ENCODE measurements at regions not wholly inside any gene's neighbourhood (a gene's known extent, or its start where the extent isn't known, plus 50 kb on each side); places are given as distances from the start of the nearest gene placed in this dataset.
A peak's percentile ranks its signal among the peaks of the same experiment; 100 is the strongest.
"Not testable (repeated sequence)": the region's sequence is repeated elsewhere in the genome, so short reads cannot be mapped to it uniquely, and the experiment has no call there.

DNA sequence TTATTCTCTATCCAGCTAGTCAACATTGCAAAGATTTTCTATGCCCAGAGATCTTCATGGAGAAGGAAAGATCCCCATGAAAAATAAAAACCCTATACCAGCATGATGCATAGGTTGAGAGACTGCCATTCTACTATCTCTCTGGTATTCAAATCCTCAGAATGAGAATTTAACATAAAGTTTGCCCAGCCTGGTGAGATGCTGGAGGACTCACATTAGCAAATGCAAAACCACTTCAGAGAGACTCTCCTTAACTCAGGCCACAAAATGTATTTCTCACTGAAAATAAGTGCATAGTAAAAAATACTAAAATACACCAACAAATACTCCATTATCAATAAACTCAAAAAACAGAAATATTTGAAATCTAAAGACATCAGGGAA lies 430.0 kb upstream of the RUNX1 start:
- peak overlapping the region; percentile 92 for H3K27ac Mint-ChIP-seq

DNA sequence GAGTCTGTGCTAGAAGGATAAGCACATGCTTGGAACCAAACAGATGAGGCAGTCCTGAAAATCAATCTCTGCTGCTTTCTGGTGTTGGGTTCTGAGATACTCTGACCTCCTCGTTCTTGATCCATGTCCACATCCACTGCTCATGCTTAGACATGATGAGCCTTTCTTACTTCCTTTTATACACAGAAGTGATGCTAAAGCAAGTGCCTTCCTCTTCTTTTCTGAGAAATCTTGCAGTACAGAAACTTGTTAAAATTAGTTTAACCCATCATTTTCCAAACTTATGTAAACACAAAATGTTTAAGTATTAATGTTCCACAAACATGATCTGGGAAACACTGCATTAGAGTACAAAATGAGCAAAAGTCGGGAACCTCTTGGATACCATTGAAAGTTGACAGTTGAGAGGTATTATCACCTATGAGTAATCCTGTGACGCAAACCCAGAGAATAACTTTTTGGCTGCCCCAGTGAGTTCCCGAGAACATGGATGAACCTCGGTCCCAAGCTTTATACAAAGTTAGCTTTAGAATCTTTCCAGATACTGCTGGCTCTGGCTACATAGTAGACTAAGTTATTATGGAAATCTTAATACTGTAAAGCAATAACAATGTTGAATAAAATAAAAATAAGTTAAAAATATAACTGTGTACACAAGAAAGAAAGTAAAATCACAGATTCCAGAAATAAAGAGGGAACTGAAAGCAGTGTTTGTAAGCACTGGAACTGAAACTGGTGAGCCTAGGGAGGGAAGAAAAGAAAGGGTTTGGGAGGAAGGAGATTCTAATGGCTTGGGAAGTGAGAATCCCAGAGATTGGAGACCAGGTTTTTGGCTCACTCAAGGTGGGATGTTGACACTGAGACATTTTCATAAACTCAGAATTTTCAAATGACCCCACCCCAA lies 429.3 kb upstream of the RUNX1 start:
- Mint-ChIP-seq H3K4me1 (ENCODE audit: low read depth) (peaks cover 68% of the 10 kb centered on the region), H3K27me3 (no peaks in the 10 kb centered on the region), H3K4me3 (peak overlapping the region; percentile 45), H3K9me3 (peaks cover 15% of the 10 kb centered on the region), H3K27ac (peak overlapping the region; percentile 92), H3K36me3 (ENCODE audit: low read depth) (peaks cover 22% of the 10 kb centered on the region)
- intact Hi-C loops (cut with micrococcal nuclease) = loop anchor here (1.0 to 5.0 kb wide), 3 partner anchors 181 to 428 kb away; no protein-coding TSS in a partner anchor

More for the DNA sequence above, 430.0 kb upstream of the RUNX1 start:
- H3K4me3 Mint-ChIP-seq = peak overlapping the region; percentile 6
- intact Hi-C loops (cut with micrococcal nuclease) = loop anchor here (5.0 kb wide), 2 partner anchors 182 to 197 kb away; no protein-coding TSS in a partner anchor
- H3K9me3 Mint-ChIP-seq = peaks cover 16% of the 10 kb centered on the region
- H3K4me1 Mint-ChIP-seq (ENCODE audit: low read depth) = peaks cover 68% of the 10 kb centered on the region
- peaks cover 22% of the 10 kb centered on the region for H3K36me3 Mint-ChIP-seq (ENCODE audit: low read depth)
- H3K27me3 Mint-ChIP-seq = no peaks in the 10 kb centered on the region

DNA sequence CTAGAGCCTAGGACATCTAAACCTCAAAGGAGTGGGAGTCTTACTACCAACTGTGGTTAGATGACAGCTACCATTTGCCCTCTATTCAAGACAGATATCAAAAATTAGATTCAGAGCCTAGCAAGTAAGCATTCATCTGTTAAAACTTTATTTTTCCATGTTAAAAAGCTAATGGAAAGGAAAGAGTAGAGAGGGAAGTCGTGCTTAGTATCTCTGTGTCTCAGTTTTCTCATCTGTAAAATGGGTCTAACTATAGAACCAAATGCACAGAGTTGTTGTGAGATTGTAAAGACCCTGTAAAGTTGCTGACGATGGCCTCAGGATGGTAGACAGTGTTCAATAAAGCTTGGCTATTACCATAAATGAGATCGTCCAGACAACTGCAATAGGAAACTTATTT lies 428.5 kb upstream of the RUNX1 start:
- H3K27me3 Mint-ChIP-seq = no peaks in the 10 kb centered on the region
- peaks cover 15% of the 10 kb centered on the region for H3K9me3 Mint-ChIP-seq
- intact Hi-C loops (cut with micrococcal nuclease) = loop anchor here (1.0 to 5.0 kb wide), 3 partner anchors 180 to 427 kb away; no protein-coding TSS in a partner anchor
- peaks cover 76% of the 10 kb centered on the region for H3K4me1 Mint-ChIP-seq (ENCODE audit: low read depth)
- H3K27ac Mint-ChIP-seq = peak overlapping the region; percentile 92
- no peak overlapping the region for H3K4me3 Mint-ChIP-seq
- peaks cover 22% of the 10 kb centered on the region for H3K36me3 Mint-ChIP-seq (ENCODE audit: low read depth)

DNA sequence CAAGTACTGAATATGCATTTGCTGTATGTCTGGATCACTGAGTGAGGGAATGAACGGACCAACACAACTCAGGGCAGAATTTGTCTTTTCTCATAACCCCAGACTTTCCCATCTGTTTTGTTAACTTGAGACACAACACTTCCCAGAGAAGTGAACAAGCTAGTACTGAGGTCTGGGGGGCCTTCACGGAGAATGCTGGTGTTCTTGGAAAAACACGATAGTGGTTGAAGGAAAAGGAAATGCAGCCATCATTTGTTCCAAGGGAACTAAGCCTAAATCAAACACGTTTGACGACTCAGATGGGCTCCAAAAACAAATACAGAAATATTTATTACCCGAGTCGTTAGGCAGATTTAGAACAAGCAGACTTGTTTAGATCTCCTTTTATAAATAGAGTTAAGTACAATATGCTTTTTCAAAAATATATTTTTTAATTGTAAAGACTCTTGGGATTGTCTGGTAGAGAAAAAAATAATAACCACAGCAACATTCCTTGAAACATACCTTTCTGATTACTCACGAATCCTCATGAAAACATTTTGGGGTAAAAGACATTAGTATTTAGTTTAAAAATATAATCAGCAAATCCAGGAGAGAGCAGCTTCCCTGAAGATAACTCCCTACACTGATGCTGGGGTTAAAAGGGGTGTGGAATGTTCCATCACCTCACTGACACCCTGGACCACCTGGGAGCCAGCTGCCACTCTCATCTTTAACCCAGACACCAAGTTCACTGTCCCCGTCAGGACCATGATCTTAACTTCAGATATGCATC lies 427.7 kb upstream of the RUNX1 start:
- peaks cover 15% of the 10 kb centered on the region for H3K9me3 Mint-ChIP-seq
- peak overlapping the region; percentile 92 for H3K27ac Mint-ChIP-seq
- no peak overlapping the region for H3K4me3 Mint-ChIP-seq
- H3K27me3 Mint-ChIP-seq = no peaks in the 10 kb centered on the region
- peaks cover 77% of the 10 kb centered on the region for H3K4me1 Mint-ChIP-seq (ENCODE audit: low read depth)
- intact Hi-C loops (cut with micrococcal nuclease) = loop anchor here (5.0 kb wide), 2 partner anchors 180 to 195 kb away; no protein-coding TSS in a partner anchor
- H3K36me3 Mint-ChIP-seq (ENCODE audit: low read depth) = peaks cover 22% of the 10 kb centered on the region

DNA sequence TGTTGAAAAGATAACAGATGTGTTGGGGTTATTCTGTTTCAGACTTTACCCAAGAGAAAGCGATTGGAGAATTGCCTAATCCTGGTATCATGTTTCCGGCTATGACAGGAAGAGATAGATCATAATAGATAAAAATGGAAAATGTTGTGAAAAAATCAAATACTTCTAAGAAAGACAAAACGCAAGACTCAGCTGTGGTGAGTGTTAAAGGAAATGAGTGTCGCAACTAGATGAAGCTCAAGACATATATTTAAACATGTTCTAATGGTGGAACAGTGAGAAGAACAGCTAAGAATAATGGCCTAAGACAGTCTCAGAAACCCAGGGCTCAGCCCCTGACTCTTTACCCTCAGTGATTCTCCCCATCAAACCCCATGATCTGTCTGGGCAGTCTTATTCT lies 426.7 kb upstream of the RUNX1 start:
- intact Hi-C loops (cut with micrococcal nuclease) = loop anchor here (2.0 to 5.0 kb wide), 3 partner anchors 178 to 587 kb away; no protein-coding TSS in a partner anchor
- Mint-ChIP-seq H3K27ac (peak overlapping the region; percentile 92), H3K27me3 (no peaks in the 10 kb centered on the region), H3K36me3 (ENCODE audit: low read depth) (peaks cover 22% of the 10 kb centered on the region), H3K9me3 (peaks cover 15% of the 10 kb centered on the region), H3K4me1 (ENCODE audit: low read depth) (peaks cover 79% of the 10 kb centered on the region), H3K4me3 (no peak overlapping the region)

DNA sequence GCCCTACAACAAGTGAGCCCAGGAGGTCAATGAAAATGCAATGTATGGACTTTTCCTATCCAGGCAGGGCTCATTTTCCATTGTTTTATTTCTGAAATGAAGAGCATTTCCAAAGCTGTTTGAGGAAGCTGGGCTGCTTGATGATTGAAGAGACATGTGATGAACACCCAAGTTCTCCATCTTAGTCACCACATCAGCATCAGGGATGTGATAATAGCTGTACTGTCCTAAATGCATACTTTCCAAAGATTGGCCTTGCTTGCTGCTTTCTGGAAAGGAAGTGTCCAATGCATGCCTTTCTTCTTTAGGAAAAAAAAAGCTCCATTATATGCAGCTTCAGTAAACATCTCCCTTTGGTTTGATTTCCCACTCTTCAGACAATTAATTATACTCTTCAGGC lies 425.9 kb upstream of the RUNX1 start:
- intact Hi-C loops (cut with micrococcal nuclease) = loop anchor here (2.0 to 5.0 kb wide), 3 partner anchors 178 to 586 kb away; no protein-coding TSS in a partner anchor
- H3K9me3 Mint-ChIP-seq = peaks cover 12% of the 10 kb centered on the region
- peak overlapping the region; percentile 92 for H3K27ac Mint-ChIP-seq

DNA sequence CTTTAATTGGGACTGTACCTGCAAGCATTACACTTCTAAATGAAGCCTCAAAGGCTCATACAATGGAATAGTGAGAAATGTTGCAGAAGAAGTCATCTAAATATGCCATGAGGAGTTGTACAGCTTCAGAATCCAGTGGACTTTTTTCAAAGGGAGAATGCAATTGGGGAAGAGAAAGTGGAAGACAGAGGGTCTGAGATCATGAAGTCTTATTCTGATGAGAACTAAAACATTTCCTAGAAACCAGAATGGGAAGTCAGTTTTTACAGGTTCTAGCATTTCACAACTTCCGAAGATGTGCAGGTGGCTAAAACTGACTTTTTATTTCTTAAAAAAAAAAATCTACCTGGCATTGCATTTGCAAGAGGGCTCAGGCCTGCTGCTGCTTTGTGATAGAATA lies 424.4 kb upstream of the RUNX1 start:
- Mint-ChIP-seq H3K27ac (peak overlapping the region; percentile 92), H3K36me3 (ENCODE audit: low read depth) (peaks cover 7% of the 10 kb centered on the region), H3K4me1 (ENCODE audit: low read depth) (peaks cover 71% of the 10 kb centered on the region), H3K27me3 (no peaks in the 10 kb centered on the region), H3K9me3 (no peaks in the 10 kb centered on the region), H3K4me3 (no peak overlapping the region)
- intact Hi-C loops (cut with micrococcal nuclease) = no loop called here

More for the DNA sequence above, 425.9 kb upstream of the RUNX1 start:
- H3K4me1 Mint-ChIP-seq (ENCODE audit: low read depth) = peaks cover 79% of the 10 kb centered on the region
- H3K36me3 Mint-ChIP-seq (ENCODE audit: low read depth) = peaks cover 19% of the 10 kb centered on the region
- H3K4me3 Mint-ChIP-seq = no peak overlapping the region
- no peaks in the 10 kb centered on the region for H3K27me3 Mint-ChIP-seq

DNA sequence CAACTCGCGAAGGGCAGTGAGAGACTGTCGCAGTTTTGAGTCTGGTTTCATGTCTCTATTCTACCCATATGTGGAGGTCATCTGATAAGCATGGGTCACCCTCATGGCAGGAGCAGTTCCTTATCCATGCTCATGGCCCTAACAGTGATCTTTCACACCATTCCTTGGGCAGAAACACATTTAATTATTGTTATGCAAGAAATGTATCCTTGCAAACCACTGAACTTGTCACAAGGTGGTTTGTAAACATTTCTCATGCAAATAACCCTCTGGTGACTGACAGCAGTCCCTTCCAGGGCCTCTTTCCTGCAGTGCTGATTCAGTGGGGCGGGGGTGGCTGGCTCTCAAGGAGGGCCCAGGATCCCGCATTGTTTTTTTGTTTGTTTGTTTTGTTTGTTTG lies 421.4 kb upstream of the RUNX1 start:
- Mint-ChIP-seq H3K4me1 (ENCODE audit: low read depth) (peaks cover 70% of the 10 kb centered on the region), H3K27ac (no peak overlapping the region), H3K9me3 (peaks cover 17% of the 10 kb centered on the region), H3K4me3 (no peak overlapping the region), H3K36me3 (ENCODE audit: low read depth) (peaks cover 6% of the 10 kb centered on the region), H3K27me3 (no peaks in the 10 kb centered on the region)
- intact Hi-C loops (cut with micrococcal nuclease) = no loop called here

DNA sequence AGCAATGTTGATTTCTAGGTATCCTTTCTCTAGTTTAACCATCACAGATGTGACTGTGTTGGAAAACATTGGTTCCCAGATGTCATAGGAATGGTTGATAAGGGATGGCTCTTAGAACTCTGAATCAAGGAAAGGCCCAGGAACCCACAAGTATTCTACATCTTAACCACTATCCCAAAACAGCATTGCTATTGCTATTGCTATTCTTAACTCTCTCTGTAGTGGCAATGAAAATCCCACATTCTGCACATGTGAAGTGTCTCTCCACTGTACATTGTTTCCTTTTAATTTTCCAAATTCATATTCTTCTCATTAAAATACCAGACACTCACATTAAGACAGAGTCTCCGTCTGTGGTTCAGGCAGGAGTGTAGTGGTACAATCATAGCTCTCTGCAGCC lies 420.4 kb upstream of the RUNX1 start:
- Mint-ChIP-seq H3K9me3 (peaks cover 28% of the 10 kb centered on the region), H3K36me3 (ENCODE audit: low read depth) (peaks cover 6% of the 10 kb centered on the region), H3K4me1 (ENCODE audit: low read depth) (peaks cover 70% of the 10 kb centered on the region), H3K27ac (peak overlapping the region; percentile 23), H3K27me3 (no peaks in the 10 kb centered on the region), H3K4me3 (no peak overlapping the region)
- intact Hi-C loops (cut with micrococcal nuclease) = no loop called here

DNA sequence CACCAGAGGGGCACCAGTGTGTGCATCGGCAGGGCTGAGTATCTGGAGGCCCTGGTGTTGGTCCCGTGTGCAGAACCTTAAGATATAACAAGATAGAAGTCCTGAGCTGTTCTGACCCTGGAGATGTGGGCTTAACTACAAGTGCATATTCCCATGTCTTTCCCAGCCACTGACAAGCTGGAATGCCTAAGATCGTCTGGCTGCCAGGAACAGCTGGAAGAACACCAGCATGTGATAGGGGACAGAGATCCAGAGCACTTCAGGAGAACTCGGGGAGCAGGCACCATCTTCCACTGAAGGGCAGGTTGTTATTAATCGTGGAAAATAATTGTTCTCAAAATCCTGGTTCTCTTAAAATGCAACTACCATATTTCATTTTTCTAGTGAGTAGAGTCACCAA lies 419.9 kb upstream of the RUNX1 start:
- Mint-ChIP-seq H3K4me3 (no peak overlapping the region), H3K4me1 (ENCODE audit: low read depth) (peaks cover 65% of the 10 kb centered on the region), H3K27ac (no peak overlapping the region), H3K27me3 (no peaks in the 10 kb centered on the region), H3K36me3 (ENCODE audit: low read depth) (peaks cover 8% of the 10 kb centered on the region), H3K9me3 (peaks cover 33% of the 10 kb centered on the region)
- intact Hi-C loops (cut with micrococcal nuclease) = no loop called here

DNA sequence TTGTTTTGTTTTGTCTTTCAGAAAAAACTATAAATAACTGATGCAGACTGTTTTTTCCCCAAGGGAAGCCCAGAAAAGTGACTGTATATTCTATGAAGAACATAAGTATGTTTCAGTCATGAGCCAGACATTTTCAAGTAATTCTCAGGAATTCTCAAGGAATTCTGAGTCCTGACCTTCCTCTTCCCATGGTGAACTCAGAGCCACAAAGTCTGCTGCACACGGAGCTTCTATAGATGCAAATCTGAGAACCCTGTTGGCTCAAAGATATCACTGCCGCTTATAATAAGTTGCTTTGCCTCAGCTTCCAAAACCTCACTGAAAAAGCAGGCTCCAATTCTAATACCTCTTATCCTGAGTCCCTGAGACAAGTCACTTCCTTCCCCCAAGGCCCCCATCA lies 418.5 kb upstream of the RUNX1 start:
- intact Hi-C loops (cut with micrococcal nuclease) = no loop called here
- no peaks in the 10 kb centered on the region for H3K27me3 Mint-ChIP-seq
- peaks cover 40% of the 10 kb centered on the region for H3K9me3 Mint-ChIP-seq
- H3K4me3 Mint-ChIP-seq = no peak overlapping the region
- H3K27ac Mint-ChIP-seq = peak overlapping the region; percentile 74
- peaks cover 13% of the 10 kb centered on the region for H3K36me3 Mint-ChIP-seq (ENCODE audit: low read depth)
- H3K4me1 Mint-ChIP-seq (ENCODE audit: low read depth) = peaks cover 55% of the 10 kb centered on the region

DNA sequence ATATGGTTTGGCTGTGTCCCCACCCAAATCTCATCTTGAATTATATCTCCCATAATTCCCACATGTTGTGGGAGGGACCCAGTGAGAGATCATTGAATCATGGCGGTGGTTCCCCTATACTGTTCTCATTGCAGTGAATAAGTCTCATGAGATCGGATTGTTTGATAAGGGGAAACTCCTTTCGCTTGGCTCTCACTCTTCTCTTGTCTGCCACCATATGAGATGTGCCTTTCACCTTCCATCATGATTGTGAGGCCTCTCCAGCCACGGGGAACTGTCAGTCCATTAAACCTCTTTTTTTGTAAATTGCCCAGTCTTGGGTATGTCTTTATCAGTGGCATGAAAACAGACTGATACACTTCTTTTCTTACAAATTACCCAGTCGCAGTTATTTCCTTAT lies 417.6 kb upstream of the RUNX1 start:
- intact Hi-C loops (cut with micrococcal nuclease); H3K27me3 Mint-ChIP-seq; H3K4me3 Mint-ChIP-seq: not testable (repeated sequence)
- Mint-ChIP-seq H3K27ac (peak overlapping the region; percentile 74), H3K4me1 (ENCODE audit: low read depth) (peaks cover 46% of the 10 kb centered on the region), H3K36me3 (ENCODE audit: low read depth) (peaks cover 13% of the 10 kb centered on the region), H3K9me3 (peaks cover 40% of the 10 kb centered on the region)

DNA sequence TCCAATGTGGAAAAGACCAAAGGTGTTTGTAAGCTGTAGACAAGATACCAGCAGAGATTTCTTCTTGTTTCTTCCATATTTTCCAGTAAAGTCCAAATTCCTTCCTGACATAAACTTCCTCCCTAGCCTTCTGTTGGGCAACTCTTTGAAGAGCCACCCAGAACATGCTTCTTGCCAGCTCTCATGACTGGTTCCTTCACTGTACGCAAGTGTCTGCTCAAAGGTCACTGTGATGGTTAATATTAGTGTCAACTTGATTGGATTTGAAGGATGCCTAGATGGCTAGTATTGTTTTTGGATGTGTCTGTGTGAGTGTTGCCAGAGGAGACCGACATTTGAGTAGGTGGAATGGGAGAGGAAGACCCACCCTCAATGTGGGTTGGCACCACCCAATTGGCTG lies 416.6 kb upstream of the RUNX1 start:
- peaks cover 13% of the 10 kb centered on the region for H3K36me3 Mint-ChIP-seq (ENCODE audit: low read depth)
- intact Hi-C loops (cut with micrococcal nuclease) = no loop called here
- no peaks in the 10 kb centered on the region for H3K27me3 Mint-ChIP-seq
- H3K4me3 Mint-ChIP-seq = no peak overlapping the region
- H3K27ac Mint-ChIP-seq = peak overlapping the region; percentile 74
- H3K4me1 Mint-ChIP-seq (ENCODE audit: low read depth) = peaks cover 37% of the 10 kb centered on the region
- H3K9me3 Mint-ChIP-seq = peaks cover 40% of the 10 kb centered on the region

DNA sequence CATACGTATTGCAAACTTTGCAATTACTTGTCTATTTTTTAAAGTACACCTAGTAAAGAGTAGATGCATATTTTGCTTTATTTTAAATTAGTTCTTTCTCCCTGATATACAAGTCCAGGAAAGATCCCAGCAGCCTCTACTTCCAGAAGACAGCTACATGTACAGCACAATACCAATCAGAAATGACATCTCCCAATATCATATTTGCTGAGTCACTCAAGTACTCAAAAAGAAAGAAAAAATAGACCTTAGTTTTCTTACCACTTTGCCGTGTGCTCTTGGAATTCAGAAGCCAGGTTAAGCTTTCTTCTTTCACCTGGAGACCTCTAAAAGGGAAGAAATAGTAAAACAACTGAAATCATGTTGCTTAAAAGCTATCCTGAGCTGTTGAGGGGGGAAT lies 412.6 kb upstream of the RUNX1 start:
- peaks cover 13% of the 10 kb centered on the region for H3K36me3 Mint-ChIP-seq (ENCODE audit: low read depth)
- no peak overlapping the region for H3K4me3 Mint-ChIP-seq
- peaks cover 34% of the 10 kb centered on the region for H3K9me3 Mint-ChIP-seq
- H3K27me3 Mint-ChIP-seq = no peaks in the 10 kb centered on the region
- intact Hi-C loops (cut with micrococcal nuclease) = no loop called here
- no peak overlapping the region for H3K27ac Mint-ChIP-seq
- H3K4me1 Mint-ChIP-seq (ENCODE audit: low read depth) = peaks cover 17% of the 10 kb centered on the region

All from dendritic cell treated with granulocyte-macrophage colony-stimulating factor and Interleukin-4, amounts not matched to agents 40 ng/mL and 50 ng/mL, for 4 days (primary cell).